ENCODE measurements at regions not wholly inside any gene's neighbourhood (a gene's known extent, or its start where the extent isn't known, plus 50 kb on each side); places are given as distances from the start of the nearest gene placed in this dataset.
"Not testable (repeated sequence)": the region's sequence is repeated elsewhere in the genome, so short reads cannot be mapped to it uniquely, and the experiment has no call there.

- no peak for DNase-seq
These were observed 221.3 kb upstream of the TCERG1L start for GRCh38 chr10:131532745-131533341.

DNA sequence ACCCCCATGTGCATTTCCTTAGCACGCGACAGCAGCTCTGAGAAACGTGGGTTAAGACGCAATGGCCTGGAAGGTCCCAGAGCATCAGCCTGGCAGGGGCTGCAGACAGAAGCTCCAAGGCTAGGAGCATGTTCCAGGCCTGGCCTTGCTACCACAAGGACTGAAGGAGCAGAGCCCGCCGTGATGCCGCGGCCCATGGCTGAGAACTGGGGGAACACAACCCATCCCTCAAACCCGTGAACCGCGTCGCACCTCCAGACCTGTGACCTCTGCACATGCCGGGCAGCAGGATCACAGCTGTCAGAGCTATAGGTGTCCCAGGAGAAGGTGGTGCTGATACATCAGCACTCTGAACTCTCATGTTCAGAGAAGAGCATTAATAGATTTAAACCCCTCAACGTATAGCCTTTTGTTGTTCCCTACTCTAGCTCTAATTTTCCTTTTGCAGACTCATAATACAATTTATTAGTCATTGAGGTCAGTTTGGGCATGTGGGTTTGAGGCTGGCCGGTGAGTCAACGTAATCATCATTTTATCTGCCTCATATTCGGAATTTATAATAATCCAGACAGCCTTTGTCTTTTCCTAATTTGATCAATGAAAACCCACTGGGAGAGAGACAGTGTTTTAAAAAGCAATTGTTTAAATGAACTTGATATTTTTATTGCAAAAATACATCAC, 222.5 kb upstream of the TCERG1L start:
- no peak for DNase-seq

- DNase-seq, result no peak
These were observed 223.3 kb upstream of the TCERG1L start for GRCh38 chr10:131534836-131535235.

GRCh38 chr10:131536676-131537075, 225.2 kb upstream of the TCERG1L start:
- DNase-seq, result no peak

GRCh38 chr10:131537281-131537680, 225.8 kb upstream of the TCERG1L start:
- DNase-seq, result no peak

DNA sequence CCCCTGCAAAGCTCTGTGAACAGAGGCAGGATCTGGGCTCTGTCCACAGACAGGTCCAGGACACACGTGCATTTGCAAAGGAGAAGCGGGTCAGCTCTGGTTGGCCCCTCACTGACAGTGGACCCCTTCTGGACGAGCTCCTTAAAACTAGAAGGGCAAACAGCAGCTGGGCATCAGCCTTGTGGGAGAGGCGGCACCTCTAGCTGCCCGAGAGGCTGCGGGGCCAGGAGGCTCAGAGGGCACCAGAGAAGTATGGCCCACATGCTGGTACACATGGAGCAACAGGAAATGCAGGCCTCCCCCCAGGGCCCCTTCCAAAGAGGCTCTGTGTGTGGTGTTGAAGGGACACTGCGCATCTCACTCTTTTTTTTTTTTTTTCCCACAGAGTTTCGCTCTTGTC, 233.0 kb upstream of the TCERG1L start:
- no peak for DNase-seq

DNA sequence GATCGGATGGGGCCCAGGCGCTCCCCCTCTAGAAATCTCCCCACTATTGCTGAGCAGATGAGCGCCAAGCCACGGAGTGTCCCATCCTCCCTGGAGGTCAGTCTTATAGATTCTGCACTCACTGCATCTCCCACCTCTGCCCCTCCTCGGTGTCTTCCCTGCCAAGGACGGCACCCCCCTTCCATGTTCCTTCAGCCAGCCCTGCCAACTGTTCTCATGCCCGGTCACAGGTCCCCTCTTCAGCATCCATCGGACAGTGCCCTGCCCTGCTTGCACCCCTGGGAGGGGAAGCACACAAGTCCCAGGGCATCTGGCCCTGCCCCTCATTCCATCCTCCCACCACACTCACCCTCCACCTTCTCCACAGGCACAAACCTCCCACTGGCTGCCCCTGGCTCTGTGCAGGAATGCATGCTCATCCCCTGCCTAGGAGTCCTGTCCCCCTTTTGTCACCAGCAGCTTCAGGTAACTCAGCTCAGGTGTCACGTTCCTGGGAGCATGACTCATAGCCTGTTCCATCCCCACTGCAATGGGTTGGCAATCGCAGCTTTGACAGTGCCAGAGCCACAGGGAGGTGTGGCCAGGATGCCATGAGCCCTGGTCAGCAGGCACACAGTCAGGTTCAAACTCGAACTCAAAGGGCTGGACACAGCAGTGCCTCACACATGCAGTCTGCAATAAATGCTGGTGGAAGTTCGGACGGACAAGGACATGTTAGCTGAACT, 234.7 kb upstream of the TCERG1L start:
- no peak for DNase-seq

DNA sequence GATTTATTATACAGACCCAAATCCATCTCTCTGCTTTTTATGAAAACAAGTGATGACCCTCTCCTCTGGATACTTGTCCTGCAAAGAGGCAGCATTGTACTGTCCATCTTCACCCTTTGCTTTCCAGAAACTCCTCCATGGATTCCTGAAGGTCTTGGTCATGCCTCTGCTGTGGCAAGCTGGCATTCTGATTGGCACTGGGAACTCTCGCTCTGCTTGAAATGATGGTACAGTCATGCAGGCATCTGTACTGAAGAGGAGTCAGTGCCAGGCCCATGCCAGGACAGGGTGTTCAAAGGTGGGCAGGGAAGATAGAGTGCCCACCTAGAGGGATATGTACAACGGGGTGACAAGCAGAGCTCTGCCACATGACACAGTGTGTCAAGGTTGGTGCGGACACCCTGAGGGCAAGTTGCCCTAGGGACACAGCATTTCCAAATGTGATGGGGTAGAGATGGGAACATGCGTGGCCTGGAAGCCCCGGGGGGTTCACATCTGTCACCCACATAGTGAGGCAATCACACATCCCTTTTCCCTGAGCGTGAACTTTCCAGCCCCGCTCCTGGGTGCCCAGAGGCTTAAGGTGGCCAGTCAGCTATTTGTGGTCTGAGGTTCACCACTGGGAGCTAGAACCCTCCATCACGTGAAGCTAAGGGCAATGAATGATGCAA, 235.7 kb upstream of the TCERG1L start:
- DNase-seq, result no peak

GRCh38 chr10:131548176-131548575, 236.7 kb upstream of the TCERG1L start:
- no peak for DNase-seq

DNA sequence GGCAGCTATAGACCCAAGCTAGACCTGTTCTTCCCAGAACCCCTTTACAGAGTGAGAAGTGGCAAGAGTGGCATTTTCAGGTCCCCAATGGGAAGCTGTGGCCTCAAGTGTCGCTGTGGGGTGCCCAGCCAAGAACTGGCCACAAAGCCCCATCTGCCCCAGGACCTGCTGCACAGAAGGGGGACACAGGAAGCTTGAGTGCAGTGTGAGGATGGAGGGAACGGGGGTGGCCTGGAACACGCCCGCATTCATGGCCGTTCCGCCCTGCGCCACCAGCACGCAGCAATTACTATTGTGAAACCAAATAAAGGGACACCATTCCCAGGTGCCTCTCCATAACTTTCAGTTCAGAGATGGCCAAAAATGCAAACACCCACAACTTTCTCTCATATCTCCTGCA, 237.6 kb upstream of the TCERG1L start:
- no peak for DNase-seq

- DNase-seq, result no peak
These were observed 241.6 kb upstream of the TCERG1L start for GRCh38 chr10:131553121-131553520.

DNA sequence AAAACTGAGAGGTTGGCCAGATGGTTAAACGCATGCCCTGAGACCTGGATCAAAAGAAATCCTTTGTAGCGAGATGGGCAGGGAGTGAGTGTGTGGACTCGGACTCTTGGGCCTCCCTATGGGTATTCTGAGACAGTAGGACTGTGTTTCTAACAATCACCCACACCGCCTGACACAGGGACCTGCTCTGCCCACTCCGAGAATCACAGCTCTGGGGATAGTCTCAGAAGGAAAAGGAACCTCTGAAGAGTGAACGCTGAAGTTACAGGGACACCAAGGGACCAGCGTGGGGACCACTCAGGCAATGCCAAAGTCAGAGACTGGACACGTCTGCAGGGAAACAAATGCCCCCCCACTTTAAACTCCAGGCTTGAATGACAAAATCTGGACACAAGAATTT, 242.1 kb upstream of the TCERG1L start:
- DNase-seq, result no peak

- DNase-seq, result no peak
These were observed 243.3 kb upstream of the TCERG1L start for GRCh38 chr10:131554821-131555220.

DNA sequence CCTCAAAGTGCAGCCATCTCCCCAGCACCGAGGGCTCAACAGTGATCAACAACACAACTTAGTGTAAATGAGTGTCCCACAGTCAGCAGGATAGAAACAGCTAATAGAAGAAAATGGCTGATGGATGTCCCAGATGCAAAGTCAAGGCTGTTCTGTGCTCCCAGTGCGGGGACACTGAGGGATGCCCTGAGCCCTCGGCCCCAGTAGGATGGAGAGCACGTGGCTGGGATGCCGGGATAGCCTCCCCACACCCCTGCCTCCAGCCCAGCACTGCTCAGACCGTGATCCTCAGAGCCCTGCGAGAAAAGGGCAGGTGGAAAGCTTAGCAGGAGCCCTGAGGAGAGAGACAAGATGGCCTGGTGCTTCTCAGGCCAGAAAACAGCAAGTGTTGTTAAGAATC, 243.9 kb upstream of the TCERG1L start:
- no peak for DNase-seq

DNA sequence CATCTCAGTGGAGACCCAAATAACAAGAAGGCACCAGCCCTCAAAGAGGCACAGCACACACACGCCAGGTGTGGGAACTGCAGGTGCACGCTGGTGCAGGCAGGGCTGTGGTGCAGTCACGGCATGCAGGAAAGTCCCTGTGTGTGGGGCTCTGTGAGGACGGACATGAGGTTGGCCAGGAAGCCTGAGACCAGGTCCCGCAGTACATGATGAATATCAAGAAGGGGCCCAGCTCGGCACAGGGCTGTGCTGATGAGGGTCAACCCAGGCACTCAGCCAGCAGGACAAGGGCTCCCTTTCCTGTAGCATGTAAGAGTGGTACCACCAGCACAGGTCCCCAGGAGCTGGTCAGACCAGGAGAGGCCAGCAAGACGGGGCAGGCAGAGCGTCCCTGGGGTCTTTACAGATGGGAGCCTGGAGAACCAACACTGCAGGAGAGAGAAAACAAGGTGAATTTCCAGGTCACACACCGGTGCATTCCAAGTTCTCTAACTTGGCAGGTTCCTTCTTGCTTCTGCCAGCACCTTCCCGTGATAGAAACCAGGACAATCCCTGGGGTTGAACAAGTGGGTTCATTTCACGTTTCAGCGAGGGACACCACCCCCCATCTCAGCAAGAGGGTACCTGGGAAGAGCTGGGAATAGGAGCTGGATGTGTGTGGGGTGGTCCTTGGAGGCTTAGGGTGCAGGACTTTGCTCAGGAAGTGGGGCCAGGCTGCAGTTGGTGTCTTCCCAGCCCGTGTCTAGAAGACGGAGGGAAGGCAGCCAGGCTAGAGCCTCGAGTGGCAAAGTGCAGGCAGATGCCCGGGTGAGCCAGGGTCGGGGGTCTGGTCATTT, 244.8 kb upstream of the TCERG1L start:
- no peak for DNase-seq

DNA sequence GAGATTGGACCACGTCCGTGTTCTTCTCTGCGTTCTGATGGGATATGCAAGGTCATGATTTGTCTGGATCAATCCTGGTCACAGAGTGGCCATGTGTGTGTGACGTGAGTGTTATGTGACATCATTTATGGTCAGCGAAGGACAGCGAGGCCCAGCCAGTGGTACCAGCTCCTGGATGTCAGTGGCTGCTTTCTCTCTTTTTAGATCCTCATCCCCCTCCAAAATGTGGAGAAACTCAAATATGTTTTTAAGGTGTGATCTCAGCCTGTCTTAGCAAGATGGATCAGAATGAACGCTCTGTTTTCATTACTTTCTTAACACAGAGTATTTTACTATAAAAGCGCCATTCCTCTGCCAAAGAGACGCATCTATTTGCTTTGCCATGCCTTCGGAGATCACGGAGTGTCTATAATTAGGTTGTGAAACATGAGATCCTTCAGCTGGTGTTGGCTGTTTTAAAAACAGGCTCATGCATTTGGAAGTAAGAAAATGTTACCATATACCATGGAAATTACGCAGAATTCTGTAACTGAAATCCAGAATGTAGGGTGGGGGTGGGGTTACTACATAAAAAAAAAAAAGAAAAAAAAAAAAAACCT, 245.5 kb upstream of the TCERG1L start:
- no peak for DNase-seq

DNA sequence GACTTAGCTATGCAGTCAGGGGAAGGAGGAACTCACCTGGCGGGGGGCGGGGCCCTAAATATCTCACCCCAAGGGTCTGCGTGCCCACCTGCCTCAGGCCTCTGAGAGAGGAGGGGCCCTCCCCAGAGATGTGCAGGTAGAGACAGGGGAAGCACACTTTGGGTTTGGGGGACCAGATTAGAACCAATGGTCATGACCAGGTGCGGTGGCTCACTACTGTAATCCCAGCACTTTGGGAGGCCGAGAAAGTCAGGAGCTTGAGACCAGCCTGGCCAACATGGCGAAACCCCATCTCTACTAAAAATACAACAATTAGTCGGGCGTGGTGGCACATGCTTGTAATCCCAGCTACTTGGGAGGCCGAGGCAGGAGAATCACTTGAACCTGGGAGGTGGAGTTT, 246.4 kb upstream of the TCERG1L start:
- DNase-seq, result not testable (repeated sequence)

DNA sequence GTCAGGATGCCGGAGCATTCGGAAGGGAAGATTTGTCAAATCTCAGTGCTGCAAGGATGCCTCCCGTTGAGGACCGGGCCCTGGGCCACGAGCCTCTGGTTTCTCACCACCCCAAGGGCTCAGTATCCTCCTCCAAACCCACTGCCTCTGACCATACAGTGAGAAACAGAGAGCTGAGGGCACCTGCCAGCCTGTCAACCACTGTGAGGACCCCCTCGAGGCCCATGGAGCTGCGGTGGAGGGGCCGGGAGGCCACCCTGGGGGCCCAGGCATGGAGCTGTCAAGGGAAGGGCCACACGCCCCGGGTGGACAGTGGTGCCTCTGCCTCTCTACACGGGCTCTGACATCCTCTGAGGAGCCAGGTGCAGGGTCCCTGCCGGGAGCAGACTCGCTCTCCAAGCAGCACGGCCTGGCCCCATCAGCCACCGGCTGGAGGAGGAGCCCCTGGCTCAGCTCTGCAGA, 248.0 kb upstream of the TCERG1L start:
- DNase-seq, result no peak

DNA sequence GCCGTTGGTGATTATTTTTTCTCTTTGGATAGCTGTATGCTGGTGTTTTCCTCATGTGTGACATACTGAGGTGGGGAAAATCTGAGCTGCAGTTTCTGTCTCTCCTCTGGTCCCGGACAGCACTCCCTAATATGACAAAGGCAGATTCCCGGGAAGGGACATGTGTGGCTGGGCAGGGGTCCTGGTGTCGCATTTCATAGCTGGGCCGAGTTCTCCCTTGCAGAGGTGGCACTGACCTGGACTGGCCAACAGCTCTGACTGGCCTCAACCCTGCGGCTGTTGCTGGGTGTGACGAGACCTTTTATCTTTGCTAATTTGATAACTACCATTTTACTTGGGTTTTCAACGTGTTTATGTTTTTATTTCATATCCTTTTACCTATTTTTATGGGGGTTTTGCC, 248.6 kb upstream of the TCERG1L start:
- no peak for DNase-seq

- DNase-seq, result no peak
These were observed 249.3 kb upstream of the TCERG1L start for GRCh38 chr10:131560706-131561355.

- DNase-seq, result no peak
These were observed 250.4 kb upstream of the TCERG1L start for GRCh38 chr10:131561897-131562296.
